A673 (cell line): ENCODE measurements at regions not wholly inside any gene's neighbourhood (a gene's known extent, or its start where the extent isn't known, plus 50 kb on each side); places are given as distances from the start of the nearest gene placed in this dataset.

Source experiments
- CTCF ChIP-seq: fragments of 300-800, 200-600 bp; sonication (generic); conservative IDR thresholded peaks from 2 replicates; pipeline ENCODE4 v1.5.1; 2017; ENCODE audit warnings: low read depth, mild to moderate bottlenecking, antibody characterized with exemption, low read length, moderate library complexity, mixed read lengths
- EZH2 ChIP-seq: fragments of 200-600 bp; sonication (generic); IDR thresholded peaks from 2 replicates; pipeline ENCODE4 v1.6.1; 2017; ENCODE audit warnings: borderline replicate concordance, low read depth, mild to moderate bottlenecking, mixed read lengths, antibody characterized with exemption, low read length; ENCODE audit not compliant: poor library complexity, severe bottlenecking

- no peak for TF ChIP-seq CTCF
- TF ChIP-seq EZH2 = no peak
Observed at GRCh38 chr2:60678551-60678950, 77.5 kb upstream of the PAPOLG start.
